Chondrocyte (in vitro differentiated cells): ENCODE measurements at regions not wholly inside any gene's neighbourhood (a gene's known extent, or its start where the extent isn't known, plus 50 kb on each side); places are given as distances from the start of the nearest gene placed in this dataset.

ENCODE experiments used
- DNase-seq: peaks from one replicate; pipeline ENCODE4 v3.0.0; 2021; ENCODE audit warnings: mixed read lengths, low spot score
- H3K27ac Mint-ChIP-seq: one replicate; pipeline ENCODE4 v1.8.0; 2021; ENCODE audit warnings: mild to moderate bottlenecking, moderate library complexity, mixed read lengths; ENCODE audit not compliant: unreplicated experiment
- H3K27me3 Mint-ChIP-seq: 2 replicates; pipeline ENCODE4 v1.8.0; 2021; ENCODE audit warnings: low read depth, mixed read lengths
- H3K36me3 Mint-ChIP-seq: 2 replicates; pipeline ENCODE4 v1.8.0; 2021; ENCODE audit warnings: low read depth, mixed read lengths
- H3K4me1 Mint-ChIP-seq: 2 replicates; pipeline ENCODE4 v1.8.0; 2021; ENCODE audit warnings: low read depth, mild to moderate bottlenecking, mixed read lengths
- H3K4me3 Mint-ChIP-seq: one replicate; pipeline ENCODE4 v1.8.0; 2021; ENCODE audit warnings: mild to moderate bottlenecking, moderate library complexity, mixed read lengths; ENCODE audit not compliant: unreplicated experiment
- H3K9me3 Mint-ChIP-seq: 2 replicates; pipeline ENCODE4 v1.8.0; 2021; ENCODE audit warnings: low read depth, mixed read lengths
- CTCF ChIP-seq: fragments of 200-600 bp; sonication (generic); IDR thresholded peaks from 2 replicates; pipeline ENCODE4 v1.5.0; 2021; ENCODE audit warnings: antibody characterized with exemption, mild to moderate bottlenecking, moderate library complexity

GRCh38 chr6:140560671-140561070, 1186.2 kb upstream of the CITED2 start:
- Mint-ChIP-seq H3K27me3 (no peaks in the 10 kb centered on the region), H3K4me1 (no peaks in the 10 kb centered on the region), H3K27ac (no peak overlapping the region), H3K36me3 (no peaks in the 10 kb centered on the region), H3K4me3 (no peak overlapping the region), H3K9me3 (peaks cover 4% of the 10 kb centered on the region)
- TF ChIP-seq CTCF, result no peak
- DNase-seq, result no peak

- H3K27ac Mint-ChIP-seq, result no peak overlapping the region
- no peaks in the 10 kb centered on the region for H3K4me1 Mint-ChIP-seq
- no peaks in the 10 kb centered on the region for H3K27me3 Mint-ChIP-seq
- no peaks in the 10 kb centered on the region for H3K36me3 Mint-ChIP-seq
- H3K9me3 Mint-ChIP-seq, result peaks cover 4% of the 10 kb centered on the region
- no peak for DNase-seq
- no peak overlapping the region for H3K4me3 Mint-ChIP-seq
- no peak for TF ChIP-seq CTCF
Measured at GRCh38 chr6:140559458-140559857, 1185.0 kb upstream of the CITED2 start.

- no peaks in the 10 kb centered on the region for H3K36me3 Mint-ChIP-seq
- H3K4me3 Mint-ChIP-seq, result no peak overlapping the region
- no peak for DNase-seq
- H3K27me3 Mint-ChIP-seq, result no peaks in the 10 kb centered on the region
- H3K4me1 Mint-ChIP-seq, result no peaks in the 10 kb centered on the region
- H3K9me3 Mint-ChIP-seq, result peaks cover 28% of the 10 kb centered on the region
- no peak overlapping the region for H3K27ac Mint-ChIP-seq
- TF ChIP-seq CTCF, result no peak
Measured at GRCh38 chr6:140554421-140554820, 1180.0 kb upstream of the CITED2 start.

- Mint-ChIP-seq H3K9me3 (peaks cover 40% of the 10 kb centered on the region), H3K4me3 (no peak overlapping the region), H3K4me1 (peaks cover 9% of the 10 kb centered on the region), H3K27ac (no peak overlapping the region), H3K36me3 (no peaks in the 10 kb centered on the region), H3K27me3 (no peaks in the 10 kb centered on the region)
- DNase-seq, result no peak
- no peak for TF ChIP-seq CTCF
Measured at GRCh38 chr6:140548366-140548765, 1173.9 kb upstream of the CITED2 start.

- peaks cover 27% of the 10 kb centered on the region for H3K4me1 Mint-ChIP-seq
- H3K27ac Mint-ChIP-seq, result no peak overlapping the region
- no peak for TF ChIP-seq CTCF
- no peaks in the 10 kb centered on the region for H3K36me3 Mint-ChIP-seq
- DNase-seq, result no peak
- H3K9me3 Mint-ChIP-seq, result peaks cover 37% of the 10 kb centered on the region
- no peak overlapping the region for H3K4me3 Mint-ChIP-seq
- no peaks in the 10 kb centered on the region for H3K27me3 Mint-ChIP-seq
Measured at GRCh38 chr6:140546640-140547039, 1172.2 kb upstream of the CITED2 start.
